OCI-LY3 (cell line): ENCODE measurements at regions not wholly inside any gene's neighbourhood (a gene's known extent, or its start where the extent isn't known, plus 50 kb on each side); places are given as distances from the start of the nearest gene placed in this dataset.

ENCODE experiments used
- H2AFZ ChIP-seq: fragments of 200-600, 300-600 bp; shearing (Covaris generic); 2 replicates; pipeline ENCODE4 v1.6.0; 2014; ENCODE audit warnings: antibody characterized with exemption, low read depth, low read length
- H3K27ac ChIP-seq: fragments of 200-600, 300-600 bp; sonication (generic); 2 replicates; pipeline ENCODE4 v1.5.1; 2014; ENCODE audit warnings: mild to moderate bottlenecking, low read length, moderate library complexity, mixed read lengths
- H3K27me3 ChIP-seq: fragments of 200-600, 300-600 bp; sonication (generic); 2 replicates; pipeline ENCODE4 v1.6.1; 2014; ENCODE audit warnings: low read depth, low read length, mixed read lengths
- H3K36me3 ChIP-seq: fragments of 200-600, 300-600 bp; sonication (generic); replicated peaks from 2 replicates; pipeline ENCODE3; 2014; ENCODE audit warnings: low read depth, low read length, mixed read lengths
- H3K4me1 ChIP-seq: fragments of 300-600, 200-600 bp; sonication (generic); 2 replicates; pipeline ENCODE4 v1.6.1; 2014; ENCODE audit warnings: low read length, mixed read lengths
- H3K4me2 ChIP-seq: fragments of 200-600, 300-600 bp; sonication (generic); 2 replicates; pipeline ENCODE4 v1.6.1; 2014; ENCODE audit warnings: low read length, mixed read lengths
- H3K4me3 ChIP-seq: fragments of 300-600, 200-600 bp; sonication (generic); 2 replicates; pipeline ENCODE4 v1.5.1; 2014; ENCODE audit warnings: antibody characterized with exemption, mild to moderate bottlenecking, low read length, moderate library complexity
- H3K79me2 ChIP-seq: fragments of 300-600, 200-600 bp; shearing (Covaris generic); 2 replicates; pipeline ENCODE4 v1.6.1; 2014; ENCODE audit warnings: mild to moderate bottlenecking, low read length, mixed read lengths
- H3K9ac ChIP-seq: fragments of 300-600, 200-600 bp; shearing (Covaris generic); 2 replicates; pipeline ENCODE4 v1.6.0; 2014; ENCODE audit warnings: mild to moderate bottlenecking, low read length, moderate library complexity
- H3K9me3 ChIP-seq: fragments of 200-600, 300-600 bp; shearing (Covaris generic); 2 replicates; pipeline ENCODE4 v1.6.1; 2014; ENCODE audit warnings: low read length, mixed read lengths; ENCODE audit not compliant: insufficient read depth
- H4K20me1 ChIP-seq: fragments of 200-600, 300-600 bp; sonication (generic); 2 replicates; pipeline ENCODE4 v1.6.1; 2016; ENCODE audit warnings: low read length, mixed read lengths; ENCODE audit not compliant: insufficient read depth
- EZH2phosphoT487 ChIP-seq: fragments of 200-600 bp; shearing (Covaris generic); IDR thresholded peaks from 2 replicates; pipeline ENCODE4 v1.6.1; 2018; ENCODE audit warnings: antibody characterized with exemption, mixed run types, low read depth
- TF ChIP-seq, protein P1 (sequence below): fragments of 200-600, 300-600 bp; sonication (generic); IDR thresholded peaks from 2 replicates; pipeline ENCODE4 v1.5.1; 2014; ENCODE audit warnings: antibody characterized with exemption, low read length, low read depth

DNA sequence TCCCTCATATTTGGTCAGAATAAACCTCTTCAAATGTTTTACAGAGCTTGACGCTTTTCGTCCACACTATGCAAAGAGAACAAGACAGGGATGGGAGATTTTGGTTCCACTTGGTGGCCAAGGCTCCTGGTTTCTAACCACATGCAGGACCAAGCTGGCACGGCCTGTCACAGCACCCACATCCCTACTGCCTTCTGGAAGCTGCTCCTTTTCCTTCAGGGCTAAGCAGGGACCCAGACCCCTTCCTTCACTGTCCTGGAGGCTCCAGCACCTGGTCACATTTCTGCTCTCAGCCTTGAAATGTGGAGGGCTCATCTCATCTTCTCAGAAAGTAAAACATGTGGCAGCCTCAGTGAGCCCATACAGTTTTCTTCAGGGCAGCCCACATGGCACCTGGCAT is 50.4 kb upstream of the ARHGEF7 start:
- no peak overlapping the region for H3K27ac ChIP-seq
- H3K4me2 ChIP-seq = no peak overlapping the region
- no peaks in the 10 kb centered on the region for H3K9me3 ChIP-seq

DNA sequence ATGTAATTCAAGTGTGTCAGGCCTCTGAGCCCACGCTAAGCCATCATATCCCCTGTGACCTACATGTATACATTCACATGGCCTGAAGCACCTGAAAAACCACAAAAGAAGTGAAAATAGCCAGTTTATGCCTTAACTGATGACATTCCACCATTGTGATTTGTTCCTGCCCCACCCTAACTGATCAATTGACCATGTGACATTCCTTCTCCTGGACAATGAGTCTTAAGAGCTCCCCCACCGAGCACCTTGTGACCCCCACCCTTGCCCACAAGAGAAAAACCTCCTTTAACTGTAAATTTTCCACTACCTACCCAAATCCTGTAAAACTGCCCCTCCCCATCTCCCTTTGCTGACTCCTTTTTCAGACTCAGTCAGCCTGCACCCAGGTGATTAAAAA is 52.1 kb upstream of the ARHGEF7 start:
- no peak overlapping the region for H2AFZ ChIP-seq
- no peaks in the 10 kb centered on the region for H3K79me2 ChIP-seq
- H3K36me3 ChIP-seq = no peaks in the 10 kb centered on the region
- H3K9me3 ChIP-seq = no peaks in the 10 kb centered on the region
- H3K9ac ChIP-seq = no peak overlapping the region
- H3K27ac ChIP-seq = no peak overlapping the region
- H3K4me1 ChIP-seq = no peaks in the 10 kb centered on the region
- H3K27me3 ChIP-seq = no peaks in the 10 kb centered on the region; the same call in 1 of the 2 replicates
- TF ChIP-seq, protein P1, sequence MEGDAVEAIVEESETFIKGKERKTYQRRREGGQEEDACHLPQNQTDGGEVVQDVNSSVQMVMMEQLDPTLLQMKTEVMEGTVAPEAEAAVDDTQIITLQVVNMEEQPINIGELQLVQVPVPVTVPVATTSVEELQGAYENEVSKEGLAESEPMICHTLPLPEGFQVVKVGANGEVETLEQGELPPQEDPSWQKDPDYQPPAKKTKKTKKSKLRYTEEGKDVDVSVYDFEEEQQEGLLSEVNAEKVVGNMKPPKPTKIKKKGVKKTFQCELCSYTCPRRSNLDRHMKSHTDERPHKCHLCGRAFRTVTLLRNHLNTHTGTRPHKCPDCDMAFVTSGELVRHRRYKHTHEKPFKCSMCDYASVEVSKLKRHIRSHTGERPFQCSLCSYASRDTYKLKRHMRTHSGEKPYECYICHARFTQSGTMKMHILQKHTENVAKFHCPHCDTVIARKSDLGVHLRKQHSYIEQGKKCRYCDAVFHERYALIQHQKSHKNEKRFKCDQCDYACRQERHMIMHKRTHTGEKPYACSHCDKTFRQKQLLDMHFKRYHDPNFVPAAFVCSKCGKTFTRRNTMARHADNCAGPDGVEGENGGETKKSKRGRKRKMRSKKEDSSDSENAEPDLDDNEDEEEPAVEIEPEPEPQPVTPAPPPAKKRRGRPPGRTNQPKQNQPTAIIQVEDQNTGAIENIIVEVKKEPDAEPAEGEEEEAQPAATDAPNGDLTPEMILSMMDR = no peak
- no peak for TF ChIP-seq EZH2phosphoT487
- no peak overlapping the region for H3K4me3 ChIP-seq
- no peak overlapping the region for H3K4me2 ChIP-seq
- H4K20me1 ChIP-seq = no peaks in the 10 kb centered on the region

More for the DNA sequence above, 50.4 kb upstream of the ARHGEF7 start:
- no peaks in the 10 kb centered on the region for H3K79me2 ChIP-seq
- no peaks in the 10 kb centered on the region for H3K36me3 ChIP-seq
- H3K27me3 ChIP-seq = no peaks in the 10 kb centered on the region
- H3K9ac ChIP-seq = no peak overlapping the region
- H3K4me3 ChIP-seq = no peak overlapping the region
- TF ChIP-seq, protein P1 = no peak
- no peak for TF ChIP-seq EZH2phosphoT487
- H3K4me1 ChIP-seq = no peaks in the 10 kb centered on the region
- no peaks in the 10 kb centered on the region for H4K20me1 ChIP-seq
- no peak overlapping the region for H2AFZ ChIP-seq

DNA sequence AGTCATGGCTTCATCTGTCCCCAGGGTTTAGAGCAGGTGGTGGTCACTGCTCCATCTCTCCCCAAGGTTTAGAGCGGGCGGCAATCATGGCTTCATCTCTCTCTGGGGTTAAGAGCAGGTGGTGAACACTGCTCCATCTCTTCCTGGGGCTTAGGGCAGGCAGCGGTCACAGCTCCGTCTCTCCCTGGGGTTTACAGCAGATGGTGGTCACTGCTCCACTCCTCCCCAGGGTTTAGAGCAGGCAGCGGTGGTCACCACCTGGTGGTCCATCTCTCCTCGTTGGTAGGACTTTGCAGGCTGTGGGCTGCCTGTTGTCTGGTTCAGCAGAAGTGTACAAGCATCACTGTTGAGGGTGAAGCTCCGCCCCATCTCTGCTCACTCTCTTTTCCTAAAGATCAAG is 52.8 kb upstream of the ARHGEF7 start:
- no peak overlapping the region for H2AFZ ChIP-seq
- H4K20me1 ChIP-seq = no peaks in the 10 kb centered on the region
- no peaks in the 10 kb centered on the region for H3K9me3 ChIP-seq
- no peak overlapping the region for H3K4me2 ChIP-seq
- no peaks in the 10 kb centered on the region; the same call in 1 of the 2 replicates for H3K27me3 ChIP-seq
- TF ChIP-seq, protein P1 = no peak
- TF ChIP-seq EZH2phosphoT487 = no peak
- H3K79me2 ChIP-seq = no peaks in the 10 kb centered on the region
- H3K27ac ChIP-seq = no peak overlapping the region
- H3K4me3 ChIP-seq = no peak overlapping the region
- no peaks in the 10 kb centered on the region for H3K4me1 ChIP-seq
- H3K9ac ChIP-seq = no peak overlapping the region
- H3K36me3 ChIP-seq = no peaks in the 10 kb centered on the region

DNA sequence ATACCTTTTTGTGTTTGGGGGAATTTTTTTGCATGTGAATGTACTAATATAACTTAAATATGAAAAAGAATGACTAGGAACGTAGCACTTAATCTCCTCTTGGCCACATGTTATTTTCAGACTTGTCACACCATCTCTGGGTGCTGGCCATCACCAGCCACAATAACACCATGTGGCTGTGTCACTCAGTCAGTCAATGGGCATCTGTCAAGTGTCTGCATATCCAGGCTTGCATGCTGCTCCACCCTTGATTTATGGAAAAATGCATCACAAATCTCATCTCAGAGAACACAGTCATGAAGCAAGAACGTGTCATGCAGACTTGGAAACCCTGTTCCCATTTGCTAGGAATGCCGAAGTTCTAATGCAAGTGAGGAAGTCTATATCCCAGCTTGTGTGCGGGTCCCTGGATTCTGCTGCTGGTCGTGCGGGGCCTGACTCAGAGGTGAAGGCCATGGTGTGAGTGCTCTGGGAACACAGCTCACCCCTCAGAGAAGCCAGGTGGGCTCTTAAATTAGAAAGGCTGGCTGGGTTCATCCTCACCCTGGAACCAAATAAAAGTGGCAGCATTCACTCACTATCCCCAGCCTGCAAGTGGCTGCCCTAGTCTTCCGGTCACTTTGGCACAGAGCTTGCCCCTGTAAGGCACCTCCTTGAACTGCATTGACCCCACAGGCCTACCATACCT is 53.6 kb upstream of the ARHGEF7 start:
- Histone ChIP-seq H3K79me2 (no peaks in the 10 kb centered on the region), H3K9ac (no peak overlapping the region), H3K36me3 (no peaks in the 10 kb centered on the region), H2AFZ (no peak overlapping the region), H3K4me1 (no peaks in the 10 kb centered on the region), H3K4me2 (no peak overlapping the region), H4K20me1 (no peaks in the 10 kb centered on the region), H3K27ac (no peak overlapping the region), H3K9me3 (no peaks in the 10 kb centered on the region), H3K27me3 (no peaks in the 10 kb centered on the region; the same call in 1 of the 2 replicates), H3K4me3 (no peak overlapping the region)
- TF ChIP-seq, protein P1 = no peak
- no peak for TF ChIP-seq EZH2phosphoT487
